Lung (tissue), 11 donors: ENCODE measurements at regions not wholly inside any gene's neighbourhood (a gene's known extent, or its start where the extent isn't known, plus 50 kb on each side); places are given as distances from the start of the nearest gene placed in this dataset.

Experiments used
- ATAC-seq: fragments of 200-7000 bp; cut with Tn5 transposase; one replicate; pipeline ENCODE4 v1.9.1; 2020; ENCODE audit warnings: moderate number of reproducible peaks; ENCODE audit not compliant: insufficient read depth, low FRiP score
- DNase-seq, 3 donors: peaks; one replicate each; pipeline ENCODE4 v3.0.0-alpha.2; 2013 to 2017
- H3K27ac ChIP-seq, 2 donors: one replicate each; pipeline ENCODE4 v1.5.1; 2013; ENCODE audit warnings: mild to moderate bottlenecking in 2 of 2, moderate library complexity in 2 of 2, control low read depth in 1 of 2, inconsistent platforms in 1 of 2, low read depth in 1 of 2, low read length in 1 of 2
- H3K27me3 ChIP-seq, 3 donors: one replicate each; pipeline ENCODE4 v1.5.1; 2013; ENCODE audit warnings: low read length in 2 of 3; ENCODE audit not compliant: control insufficient read depth in 3 of 3, insufficient read depth in 3 of 3
- H3K36me3 ChIP-seq, 4 donors: one replicate each; pipeline ENCODE4 v1.5.1; 2013; ENCODE audit warnings: low read length in 4 of 4, mild to moderate bottlenecking in 1 of 4, moderate library complexity in 1 of 4; ENCODE audit not compliant: control insufficient read depth in 4 of 4, insufficient read depth in 4 of 4
- H3K4me1 ChIP-seq, 5 donors: one replicate each; pipeline ENCODE4 v1.5.1; 2013; ENCODE audit warnings: low read length in 5 of 5, mild to moderate bottlenecking in 2 of 5, moderate library complexity in 1 of 5; ENCODE audit not compliant: control insufficient read depth in 5 of 5, insufficient read depth in 5 of 5
- H3K4me3 ChIP-seq: one replicate; pipeline ENCODE4 v1.5.1; 2013; ENCODE audit warnings: mild to moderate bottlenecking, control low read depth, moderate library complexity
- H3K9ac ChIP-seq, 2 donors: one replicate each; pipeline ENCODE4 v1.5.1; 2013; ENCODE audit warnings: low read length in 2 of 2, control low read depth in 1 of 2; ENCODE audit not compliant: insufficient read depth in 1 of 2
- H3K9me3 ChIP-seq, 4 donors: one replicate each; pipeline ENCODE4 v1.5.1; 2013; ENCODE audit warnings: low read length in 3 of 4, mild to moderate bottlenecking in 1 of 4, moderate library complexity in 1 of 4; ENCODE audit not compliant: control insufficient read depth in 4 of 4, insufficient read depth in 3 of 4
- WGBS, 2 donors: extraction: QIAGEN DNeasy Blood & Tissue Kit; methylation state at CpG; one replicate each; pipeline ENCODE4 v1.1.7; 2013; 5-methylcytosine and 5-hydroxymethylcytosine counted together
- TF ChIP-seq, protein P1 (sequence below): IDR thresholded peaks from 2 replicates; pipeline ENCODE4 v1.5.1; 2012; ENCODE audit warnings: mild to moderate bottlenecking; ENCODE audit errors: control extremely low read depth, extremely low read depth
- donor health status: control.
- donor health status: control.
- donor health status: Bipolar disorder and iron deficiency.
- donor health status: healthy.
- donor health status: DM: yes; HTN: yes; CAD: no.

DNA sequence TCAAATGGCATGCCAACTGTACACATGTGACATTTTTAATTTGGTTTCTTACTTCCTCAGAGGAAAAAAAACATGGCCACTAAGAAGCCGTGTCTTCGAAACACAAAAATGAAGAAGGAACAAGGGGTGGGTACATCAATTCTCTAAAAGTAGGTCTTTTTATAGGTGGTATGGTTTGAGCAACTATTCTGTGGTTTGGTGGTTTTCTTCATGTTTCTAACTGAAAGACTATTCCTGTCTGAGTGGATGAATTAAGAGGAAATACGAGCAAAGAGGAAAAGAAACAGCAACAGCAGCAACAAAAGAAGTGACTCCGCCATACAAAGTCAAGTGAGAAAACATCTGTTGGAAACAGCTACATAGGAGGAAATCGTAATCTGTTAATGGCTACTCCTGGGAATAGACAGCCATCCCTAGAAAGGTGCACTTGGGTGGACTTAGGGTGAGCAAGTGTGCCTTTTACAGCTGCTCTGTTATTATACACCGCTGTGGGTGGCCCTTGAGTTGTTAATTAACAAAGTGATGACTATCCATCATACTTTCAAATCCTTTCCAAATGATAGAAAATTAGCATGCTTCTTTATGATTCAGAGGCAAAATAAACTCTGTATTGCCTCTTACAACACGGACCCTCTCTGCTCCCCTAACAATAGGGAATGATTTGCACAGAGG is 575.8 kb downstream of the TLE1 start:
- no peak for ATAC-seq
- Histone ChIP-seq H3K9me3 (no peaks in the 10 kb centered on the region), H3K4me3 (no peak overlapping the region), H3K27me3 (peaks cover 0 to 6% (median 0%) of the 10 kb centered on the region in 3 donors), H3K36me3 (no peaks in the 10 kb centered on the region), H3K4me1 (peaks cover 0 to 20% (median 5%) of the 10 kb centered on the region in 5 donors), H3K9ac (no peak overlapping the region), H3K27ac (no peak overlapping the region)
- peak in 1 of 3 donors; percentile 64 for DNase-seq
- TF ChIP-seq, protein P1, sequence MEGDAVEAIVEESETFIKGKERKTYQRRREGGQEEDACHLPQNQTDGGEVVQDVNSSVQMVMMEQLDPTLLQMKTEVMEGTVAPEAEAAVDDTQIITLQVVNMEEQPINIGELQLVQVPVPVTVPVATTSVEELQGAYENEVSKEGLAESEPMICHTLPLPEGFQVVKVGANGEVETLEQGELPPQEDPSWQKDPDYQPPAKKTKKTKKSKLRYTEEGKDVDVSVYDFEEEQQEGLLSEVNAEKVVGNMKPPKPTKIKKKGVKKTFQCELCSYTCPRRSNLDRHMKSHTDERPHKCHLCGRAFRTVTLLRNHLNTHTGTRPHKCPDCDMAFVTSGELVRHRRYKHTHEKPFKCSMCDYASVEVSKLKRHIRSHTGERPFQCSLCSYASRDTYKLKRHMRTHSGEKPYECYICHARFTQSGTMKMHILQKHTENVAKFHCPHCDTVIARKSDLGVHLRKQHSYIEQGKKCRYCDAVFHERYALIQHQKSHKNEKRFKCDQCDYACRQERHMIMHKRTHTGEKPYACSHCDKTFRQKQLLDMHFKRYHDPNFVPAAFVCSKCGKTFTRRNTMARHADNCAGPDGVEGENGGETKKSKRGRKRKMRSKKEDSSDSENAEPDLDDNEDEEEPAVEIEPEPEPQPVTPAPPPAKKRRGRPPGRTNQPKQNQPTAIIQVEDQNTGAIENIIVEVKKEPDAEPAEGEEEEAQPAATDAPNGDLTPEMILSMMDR, result no peak
- 27 to 44% methylated on average over 7 of the region's 7 CpGs for WGBS, 2 donors

DNA sequence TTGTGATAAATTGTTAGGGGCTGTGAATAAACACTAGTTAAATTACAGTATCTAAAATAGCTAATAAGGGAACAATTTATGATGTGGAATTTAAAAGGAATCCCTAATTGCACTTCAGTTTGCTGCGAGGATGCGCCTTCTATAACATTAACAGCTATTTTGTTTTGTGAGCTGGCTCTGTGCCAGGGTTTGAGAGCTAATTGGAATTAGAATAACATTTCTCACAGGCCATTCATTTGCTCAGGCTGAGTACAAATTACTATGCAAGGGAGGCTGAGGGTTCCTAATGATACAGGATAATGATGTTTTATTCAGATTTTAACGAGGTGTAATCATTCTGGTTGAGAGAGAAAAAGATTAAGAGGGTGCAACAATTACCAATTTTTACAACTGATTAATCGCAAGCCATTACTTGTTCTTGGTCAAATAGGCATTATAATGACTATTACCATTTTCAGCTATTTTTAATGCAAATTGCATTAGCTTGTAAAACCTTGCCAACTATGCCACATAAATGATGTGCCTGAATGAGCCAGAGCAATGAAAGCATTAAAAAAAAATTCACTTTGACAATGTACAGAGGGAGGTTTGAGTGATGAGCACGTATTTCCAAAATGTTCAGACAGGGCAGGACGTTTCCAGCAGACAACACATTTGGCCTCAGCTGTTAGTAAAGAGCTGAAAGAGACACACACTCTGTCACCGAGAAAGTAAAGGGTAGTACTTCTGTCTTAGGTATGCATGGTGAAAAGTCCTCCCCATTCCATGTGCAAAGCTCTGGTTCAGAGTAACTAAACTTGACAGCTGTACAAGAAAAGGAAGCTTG is 576.5 kb downstream of the TLE1 start:
- Histone ChIP-seq H3K36me3 (no peaks in the 10 kb centered on the region), H3K27me3 (peaks cover 0 to 6% (median 0%) of the 10 kb centered on the region in 3 donors), H3K27ac (no peak overlapping the region), H3K9ac (no peak overlapping the region), H3K9me3 (no peaks in the 10 kb centered on the region), H3K4me3 (no peak overlapping the region), H3K4me1 (peaks cover 0 to 20% (median 5%) of the 10 kb centered on the region in 5 donors)
- peak; percentile 46 to 83 (median 82) for DNase-seq
- ATAC-seq, result no peak
- TF ChIP-seq, protein P1, result no peak
- 56 to 63% methylated on average over 7 of the region's 7 CpGs for WGBS, 2 donors

DNA sequence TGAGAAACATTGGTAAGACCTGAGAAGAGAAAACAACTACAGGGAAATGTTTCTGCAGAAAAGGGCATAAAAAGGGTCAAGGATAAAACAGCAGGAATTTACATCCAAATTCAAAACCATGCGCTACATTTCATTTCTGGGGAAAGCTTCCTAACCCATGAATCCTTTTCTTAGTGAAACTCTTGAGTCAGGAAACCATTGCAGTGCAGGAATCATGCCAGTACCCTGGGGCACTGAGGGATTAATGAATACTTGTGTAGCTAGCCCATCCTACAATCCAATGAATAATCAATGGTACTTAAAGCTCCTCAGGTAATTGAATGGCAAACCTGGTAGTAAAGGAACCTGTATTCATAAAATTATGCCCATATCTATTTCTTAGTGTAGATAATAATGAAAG is 580.5 kb downstream of the TLE1 start:
- Histone ChIP-seq H3K4me1 (peaks cover 0 to 20% (median 5%) of the 10 kb centered on the region in 5 donors), H3K4me3 (no peak overlapping the region), H3K36me3 (no peaks in the 10 kb centered on the region), H3K27ac (no peak overlapping the region), H3K9me3 (no peaks in the 10 kb centered on the region), H3K27me3 (peaks cover 0 to 6% (median 0%) of the 10 kb centered on the region in 3 donors), H3K9ac (no peak overlapping the region)
- 93 to 97% methylated on average over 1 of the region's 1 CpG for WGBS, 2 donors
- DNase-seq (no peak), ATAC-seq (no peak)
- TF ChIP-seq, protein P1, result no peak
